Stimulated activated CD8-positive, alpha-beta memory T cell treated with anti-CD3 and anti-CD28 coated beads, Interleukin-15, amount 100 ng/mL, for 24 hours (primary cell): ENCODE measurements at regions not wholly inside any gene's neighbourhood (a gene's known extent, or its start where the extent isn't known, plus 50 kb on each side); places are given as distances from the start of the nearest gene placed in this dataset.

Source experiments
- DNase-seq: peaks from one replicate; pipeline ENCODE4 v3.0.0-alpha.2; 2020; ENCODE audit warnings: low read depth

- DNase-seq: no peak
These were observed 1214.0 kb downstream of the BRD1 start for GRCh38 chr22:48613566-48614200.

GRCh38 chr22:48612077-48612995 lies 1215.3 kb downstream of the BRD1 start:
- DNase-seq: no peak

- DNase-seq: no peak
These were observed 1218.3 kb downstream of the BRD1 start for GRCh38 chr22:48609279-48609865.

GRCh38 chr22:48607901-48608662 lies 1219.6 kb downstream of the BRD1 start:
- no peak for DNase-seq

GRCh38 chr22:48606684-48607307 lies 1220.9 kb downstream of the BRD1 start:
- DNase-seq: no peak

GRCh38 chr22:48605856-48606481 lies 1221.7 kb downstream of the BRD1 start:
- DNase-seq: no peak

GRCh38 chr22:48605125-48605524 lies 1222.5 kb downstream of the BRD1 start:
- no peak for DNase-seq

- DNase-seq: no peak
These were observed 1223.9 kb downstream of the BRD1 start for GRCh38 chr22:48603621-48604320.

- DNase-seq: no peak
These were observed 1224.7 kb downstream of the BRD1 start for GRCh38 chr22:48602805-48603518.

GRCh38 chr22:48600681-48601080 lies 1227.0 kb downstream of the BRD1 start:
- DNase-seq: no peak

GRCh38 chr22:48600171-48600570 lies 1227.5 kb downstream of the BRD1 start:
- no peak for DNase-seq

GRCh38 chr22:48599346-48599745 lies 1228.3 kb downstream of the BRD1 start:
- no peak for DNase-seq

- no peak for DNase-seq
These were observed 1231.4 kb downstream of the BRD1 start for GRCh38 chr22:48596111-48596850.

GRCh38 chr22:48595511-48595905 lies 1232.2 kb downstream of the BRD1 start:
- no peak for DNase-seq

- DNase-seq: no peak
These were observed 1232.7 kb downstream of the BRD1 start for GRCh38 chr22:48594757-48595510.

- no peak for DNase-seq
These were observed 1233.5 kb downstream of the BRD1 start for GRCh38 chr22:48594016-48594756.

- no peak for DNase-seq
These were observed 1234.1 kb downstream of the BRD1 start for GRCh38 chr22:48593551-48593950.

GRCh38 chr22:48592931-48593330 lies 1234.7 kb downstream of the BRD1 start:
- no peak for DNase-seq
